ENCODE measurements at regions not wholly inside any gene's neighbourhood (a gene's known extent, or its start where the extent isn't known, plus 50 kb on each side); places are given as distances from the start of the nearest gene placed in this dataset.

- peaks cover 23% of the 10 kb centered on the region for H3K27me3 Mint-ChIP-seq (ENCODE audit: low read depth)
- no peak overlapping the region for H3K14ac ChIP-seq (ENCODE audit: insufficient read depth, low read length)
- H3T11ph ChIP-seq (ENCODE audit: low read length): no peak overlapping the region
- no peak overlapping the region for H2BK20ac ChIP-seq (ENCODE audit: low read depth, low read length, poor library complexity, severe bottlenecking)
- no peak overlapping the region for H3K18ac ChIP-seq (ENCODE audit: insufficient read length, low read depth, low read length)
- H4K5ac ChIP-seq (ENCODE audit: insufficient read length, low read depth, low read length): no peak overlapping the region
- no peak overlapping the region for H2BK5ac ChIP-seq (ENCODE audit: insufficient read length, low read length)
- DNase-seq: no peak
- H3K4me1 Mint-ChIP-seq: peaks cover 21 to 25% of the 10 kb centered on the region in 2 experiments
- H2BK15ac ChIP-seq (ENCODE audit: low read depth, low read length): no peak overlapping the region
- H2BK120ac ChIP-seq (ENCODE audit: low read depth, low read length, poor library complexity, severe bottlenecking): no peak overlapping the region
- no peaks in the 10 kb centered on the region for H3K36me3 Mint-ChIP-seq (ENCODE audit: insufficient read depth in 1 of 3, low read depth in 3 of 3)
- TF ChIP-seq CTCF (conservative IDR thresholded peaks at IDR 0.05): no peak
- H3K23ac ChIP-seq (ENCODE audit: insufficient read length, low read depth, low read length): no peak overlapping the region
- no peaks in the 10 kb centered on the region for H3K9me3 Mint-ChIP-seq
- no peak overlapping the region for H2AK5ac ChIP-seq (ENCODE audit: insufficient read length, low read length)
- no peak overlapping the region for H3K27ac Mint-ChIP-seq
- H3K79me2 ChIP-seq (ENCODE audit: insufficient read depth, low read length): no peaks in the 10 kb centered on the region
- H4K8ac ChIP-seq (replicated peaks; ENCODE audit: insufficient read length, low read depth, low read length): no peak overlapping the region
- no peak overlapping the region for H2BK12ac ChIP-seq (ENCODE audit: insufficient read length, low read depth, low read length)
- H3K23me2 ChIP-seq (ENCODE audit: insufficient read length, low read depth, low read length, poor library complexity, severe bottlenecking): no peaks in the 10 kb centered on the region
- H3K56ac ChIP-seq (ENCODE audit: insufficient read length, low read depth, low read length): no peak overlapping the region
- no peaks in the 10 kb centered on the region for H4K20me1 ChIP-seq (ENCODE audit: control insufficient read depth, insufficient read depth, insufficient read length)
- H3K79me1 ChIP-seq (ENCODE audit: insufficient read depth, low read depth, low read length, poor library complexity, severe bottlenecking): no peaks in the 10 kb centered on the region
- no peak overlapping the region for H3K4ac ChIP-seq (ENCODE audit: low read depth, low read length)
- no peak overlapping the region for H3K4me3 Mint-ChIP-seq
- H4K91ac ChIP-seq (ENCODE audit: insufficient read length, low read depth, low read length): no peak overlapping the region
- H3K4me1 ChIP-seq (ENCODE audit: insufficient read depth, low read length): peaks cover 3% of the 10 kb centered on the region; the same call in 1 of the 2 replicates
- H3K27ac ChIP-seq (ENCODE audit: insufficient read length, low read depth, low read length): no peak overlapping the region
- H3K27me3 ChIP-seq (ENCODE audit: insufficient read depth, low read length): no peaks in the 10 kb centered on the region
- H3K4me2 ChIP-seq (ENCODE audit: insufficient read depth, insufficient read length, low read length): no peak overlapping the region
- H2AFZ ChIP-seq (ENCODE audit: low read length): no peak overlapping the region
- no peaks in the 10 kb centered on the region for H3K9me3 ChIP-seq (ENCODE audit: control insufficient read depth, low read depth, low read length)
- WGBS (ENCODE audit: extremely low coverage, insufficient read length, low lambda C conversion rate): no CpG with 5 or more reads among the region's 4 CpGs
- no peak overlapping the region for H3K9ac ChIP-seq (ENCODE audit: extremely low read depth, insufficient read length, low read length)
These were observed 260.1 kb downstream of the COL4A1 start for GRCh38 chr13:110046811-110047210.
